GM12878 (cell line): ENCODE measurements at regions not wholly inside any gene's neighbourhood (a gene's known extent, or its start where the extent isn't known, plus 50 kb on each side); places are given as distances from the start of the nearest gene placed in this dataset.

Experiments
- KDM1A ChIP-seq: fragments of 200-600 bp; sonication (generic); IDR thresholded peaks from 2 replicates; pipeline ENCODE4 v1.6.1; 2016; ENCODE audit warnings: borderline replicate concordance
- POLR2AphosphoS5 ChIP-seq: IDR thresholded peaks from 2 replicates; pipeline ENCODE4 v1.6.1; 2011; ENCODE audit warnings: mild to moderate bottlenecking, low read length, inconsistent platforms
- YY1 ChIP-seq: IDR thresholded peaks from 2 replicates; pipeline ENCODE4 v1.6.1; 2011; ENCODE audit warnings: low read depth, mild to moderate bottlenecking, low read length
- ZZZ3 ChIP-seq: IDR thresholded peaks from 2 replicates; pipeline ENCODE4 v1.6.1; 2011; ENCODE audit warnings: low read depth; ENCODE audit not compliant: control insufficient read depth, insufficient read length
- TF ChIP-seq, protein P1 (sequence below): fragments of 450-650 bp; IDR thresholded peaks from 2 replicates; pipeline ENCODE4 v1.6.1; 2017; ENCODE audit warnings: antibody characterized with exemption, mild to moderate bottlenecking, moderate library complexity
- TF ChIP-seq, protein P2 (sequence below), 3 experiments: IDR thresholded peaks in 2 of 3; conservative IDR thresholded peaks in 1 of 3; 2 replicates each; pipeline ENCODE4 v1.5.1; 2011; ENCODE audit warnings: low read depth in 3 of 3, low read length in 3 of 3, mild to moderate bottlenecking in 3 of 3, control low read depth in 2 of 3, moderate library complexity in 2 of 3, inconsistent platforms in 1 of 3, mixed read lengths in 1 of 3; ENCODE audit not compliant: control insufficient read depth in 2 of 3, insufficient read depth in 1 of 3; ENCODE audit errors: extremely low read depth in 1 of 3
- TF ChIP-seq, protein P3 (sequence below): IDR thresholded peaks from 2 replicates; pipeline ENCODE4 v1.6.1; 2011; ENCODE audit warnings: low read depth, low read length, improper control_type of control experiment, borderline replicate concordance
- TF ChIP-seq, protein P4 (sequence below): IDR thresholded peaks from 2 replicates; pipeline ENCODE4 v1.6.1; 2011; ENCODE audit warnings: borderline replicate concordance, low read depth, mild to moderate bottlenecking, moderate library complexity, mixed read lengths, low read length; ENCODE audit not compliant: insufficient read depth; ENCODE audit errors: extremely low read length

DNA sequence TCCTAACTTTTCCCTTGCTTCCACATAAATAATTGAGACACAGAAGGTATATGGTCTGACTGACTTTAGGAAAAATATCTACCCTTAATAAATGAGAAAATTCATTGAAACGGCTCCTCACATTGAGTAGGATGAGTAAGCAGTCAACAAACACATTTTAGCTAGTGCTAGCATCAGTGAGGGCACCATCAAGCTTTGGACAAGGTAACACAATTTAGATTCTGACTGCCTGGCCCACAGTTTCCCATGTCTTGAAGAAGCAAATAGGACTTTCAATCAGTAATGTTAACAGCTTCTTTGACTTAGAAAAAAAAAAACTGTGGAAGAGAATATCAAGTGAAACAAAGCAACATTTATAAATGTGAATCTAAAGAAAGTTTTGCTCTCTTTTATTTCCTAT is 70.1 kb upstream of the MBNL1 start:
- TF ChIP-seq KDM1A (no peak), ZZZ3 (no peak), POLR2AphosphoS5 (no peak), YY1 (no peak)
- TF ChIP-seq, protein P1, sequence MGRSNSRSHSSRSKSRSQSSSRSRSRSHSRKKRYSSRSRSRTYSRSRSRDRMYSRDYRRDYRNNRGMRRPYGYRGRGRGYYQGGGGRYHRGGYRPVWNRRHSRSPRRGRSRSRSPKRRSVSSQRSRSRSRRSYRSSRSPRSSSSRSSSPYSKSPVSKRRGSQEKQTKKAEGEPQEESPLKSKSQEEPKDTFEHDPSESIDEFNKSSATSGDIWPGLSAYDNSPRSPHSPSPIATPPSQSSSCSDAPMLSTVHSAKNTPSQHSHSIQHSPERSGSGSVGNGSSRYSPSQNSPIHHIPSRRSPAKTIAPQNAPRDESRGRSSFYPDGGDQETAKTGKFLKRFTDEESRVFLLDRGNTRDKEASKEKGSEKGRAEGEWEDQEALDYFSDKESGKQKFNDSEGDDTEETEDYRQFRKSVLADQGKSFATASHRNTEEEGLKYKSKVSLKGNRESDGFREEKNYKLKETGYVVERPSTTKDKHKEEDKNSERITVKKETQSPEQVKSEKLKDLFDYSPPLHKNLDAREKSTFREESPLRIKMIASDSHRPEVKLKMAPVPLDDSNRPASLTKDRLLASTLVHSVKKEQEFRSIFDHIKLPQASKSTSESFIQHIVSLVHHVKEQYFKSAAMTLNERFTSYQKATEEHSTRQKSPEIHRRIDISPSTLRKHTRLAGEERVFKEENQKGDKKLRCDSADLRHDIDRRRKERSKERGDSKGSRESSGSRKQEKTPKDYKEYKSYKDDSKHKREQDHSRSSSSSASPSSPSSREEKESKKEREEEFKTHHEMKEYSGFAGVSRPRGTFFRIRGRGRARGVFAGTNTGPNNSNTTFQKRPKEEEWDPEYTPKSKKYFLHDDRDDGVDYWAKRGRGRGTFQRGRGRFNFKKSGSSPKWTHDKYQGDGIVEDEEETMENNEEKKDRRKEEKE = no peak
- TF ChIP-seq, protein P2, sequence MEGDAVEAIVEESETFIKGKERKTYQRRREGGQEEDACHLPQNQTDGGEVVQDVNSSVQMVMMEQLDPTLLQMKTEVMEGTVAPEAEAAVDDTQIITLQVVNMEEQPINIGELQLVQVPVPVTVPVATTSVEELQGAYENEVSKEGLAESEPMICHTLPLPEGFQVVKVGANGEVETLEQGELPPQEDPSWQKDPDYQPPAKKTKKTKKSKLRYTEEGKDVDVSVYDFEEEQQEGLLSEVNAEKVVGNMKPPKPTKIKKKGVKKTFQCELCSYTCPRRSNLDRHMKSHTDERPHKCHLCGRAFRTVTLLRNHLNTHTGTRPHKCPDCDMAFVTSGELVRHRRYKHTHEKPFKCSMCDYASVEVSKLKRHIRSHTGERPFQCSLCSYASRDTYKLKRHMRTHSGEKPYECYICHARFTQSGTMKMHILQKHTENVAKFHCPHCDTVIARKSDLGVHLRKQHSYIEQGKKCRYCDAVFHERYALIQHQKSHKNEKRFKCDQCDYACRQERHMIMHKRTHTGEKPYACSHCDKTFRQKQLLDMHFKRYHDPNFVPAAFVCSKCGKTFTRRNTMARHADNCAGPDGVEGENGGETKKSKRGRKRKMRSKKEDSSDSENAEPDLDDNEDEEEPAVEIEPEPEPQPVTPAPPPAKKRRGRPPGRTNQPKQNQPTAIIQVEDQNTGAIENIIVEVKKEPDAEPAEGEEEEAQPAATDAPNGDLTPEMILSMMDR (IDR thresholded peaks at IDR 0.05 in 2 of 3, conservative IDR thresholded peaks at IDR 0.05 in 1 of 3; ENCODE audit: control insufficient read depth in 2 of 3, extremely low read depth in 1 of 3, insufficient read depth in 1 of 3, low read depth in 3 of 3, low read length in 3 of 3) = no peak
- TF ChIP-seq, protein P3, sequence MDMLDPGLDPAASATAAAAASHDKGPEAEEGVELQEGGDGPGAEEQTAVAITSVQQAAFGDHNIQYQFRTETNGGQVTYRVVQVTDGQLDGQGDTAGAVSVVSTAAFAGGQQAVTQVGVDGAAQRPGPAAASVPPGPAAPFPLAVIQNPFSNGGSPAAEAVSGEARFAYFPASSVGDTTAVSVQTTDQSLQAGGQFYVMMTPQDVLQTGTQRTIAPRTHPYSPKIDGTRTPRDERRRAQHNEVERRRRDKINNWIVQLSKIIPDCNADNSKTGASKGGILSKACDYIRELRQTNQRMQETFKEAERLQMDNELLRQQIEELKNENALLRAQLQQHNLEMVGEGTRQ = no peak
- TF ChIP-seq, protein P4, sequence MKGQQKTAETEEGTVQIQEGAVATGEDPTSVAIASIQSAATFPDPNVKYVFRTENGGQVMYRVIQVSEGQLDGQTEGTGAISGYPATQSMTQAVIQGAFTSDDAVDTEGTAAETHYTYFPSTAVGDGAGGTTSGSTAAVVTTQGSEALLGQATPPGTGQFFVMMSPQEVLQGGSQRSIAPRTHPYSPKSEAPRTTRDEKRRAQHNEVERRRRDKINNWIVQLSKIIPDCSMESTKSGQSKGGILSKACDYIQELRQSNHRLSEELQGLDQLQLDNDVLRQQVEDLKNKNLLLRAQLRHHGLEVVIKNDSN = no peak
